NCI-H345 (cell line): ENCODE measurements at regions not wholly inside any gene's neighbourhood (a gene's known extent, or its start where the extent isn't known, plus 50 kb on each side); places are given as distances from the start of the nearest gene placed in this dataset.
"Not testable (repeated sequence)": the region's sequence is repeated elsewhere in the genome, so short reads cannot be mapped to it uniquely, and the experiment has no call there.

Experiments used
- DNase-seq: peaks from one replicate; lab custom pipeline; 2025; lab: John Stamatoyannopoulos, UW

DNA sequence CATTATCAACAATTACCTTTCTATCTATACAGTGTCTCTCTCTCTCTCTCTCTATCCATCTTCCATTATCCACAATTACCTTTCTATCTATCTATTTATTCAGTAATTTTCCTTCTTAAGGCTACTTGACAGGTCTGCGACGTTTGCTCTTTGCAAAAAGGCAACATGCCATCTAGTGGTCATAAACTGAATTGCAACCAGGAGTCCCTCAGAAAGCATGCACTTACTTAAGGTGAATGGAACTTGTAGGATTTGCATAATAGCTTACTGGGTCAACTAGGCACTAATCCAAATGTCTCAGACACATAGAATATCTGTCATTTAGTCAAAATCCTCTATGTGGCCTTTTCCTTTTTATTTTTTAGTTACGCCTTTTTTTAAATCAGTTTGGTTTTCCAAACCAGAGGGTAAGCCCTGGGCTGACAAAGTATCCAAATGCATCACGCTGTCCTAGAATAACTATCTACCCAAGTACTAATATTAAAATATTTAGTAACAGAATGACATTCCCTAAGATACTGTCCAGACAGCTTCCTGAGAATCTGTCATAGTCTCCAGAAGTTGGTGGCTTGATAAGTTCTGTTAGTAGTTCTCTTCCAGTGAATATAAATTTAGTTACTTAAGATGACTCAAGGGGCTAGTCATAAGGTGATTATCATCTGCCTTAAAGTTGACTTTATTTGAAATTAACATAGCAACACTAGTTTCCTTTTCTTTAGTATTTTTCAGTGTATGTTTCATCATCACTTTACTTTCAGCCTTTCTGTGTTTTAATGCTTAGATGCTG lies 208.3 kb downstream of the PPP1R3A start:
- DNase-seq: peak; percentile 81

DNA sequence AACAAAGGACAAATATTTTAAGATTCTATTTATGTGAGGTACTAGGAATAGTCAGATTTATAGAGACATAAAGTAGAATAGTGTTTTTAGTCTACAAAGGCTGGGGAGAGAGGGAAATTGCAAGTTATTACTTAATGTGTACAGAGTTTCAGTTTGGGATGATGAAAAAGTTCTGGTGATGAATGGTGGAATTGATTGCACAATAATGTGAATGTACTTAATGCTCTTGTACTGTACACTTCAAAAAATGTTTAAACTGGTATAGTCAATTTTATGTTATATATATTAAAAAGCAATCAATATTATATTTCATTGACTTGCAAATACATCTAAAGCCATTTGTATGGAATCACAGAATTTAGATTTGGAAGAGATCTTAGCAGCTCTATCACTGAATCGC lies 213.4 kb downstream of the PPP1R3A start:
- DNase-seq: no peak

DNA sequence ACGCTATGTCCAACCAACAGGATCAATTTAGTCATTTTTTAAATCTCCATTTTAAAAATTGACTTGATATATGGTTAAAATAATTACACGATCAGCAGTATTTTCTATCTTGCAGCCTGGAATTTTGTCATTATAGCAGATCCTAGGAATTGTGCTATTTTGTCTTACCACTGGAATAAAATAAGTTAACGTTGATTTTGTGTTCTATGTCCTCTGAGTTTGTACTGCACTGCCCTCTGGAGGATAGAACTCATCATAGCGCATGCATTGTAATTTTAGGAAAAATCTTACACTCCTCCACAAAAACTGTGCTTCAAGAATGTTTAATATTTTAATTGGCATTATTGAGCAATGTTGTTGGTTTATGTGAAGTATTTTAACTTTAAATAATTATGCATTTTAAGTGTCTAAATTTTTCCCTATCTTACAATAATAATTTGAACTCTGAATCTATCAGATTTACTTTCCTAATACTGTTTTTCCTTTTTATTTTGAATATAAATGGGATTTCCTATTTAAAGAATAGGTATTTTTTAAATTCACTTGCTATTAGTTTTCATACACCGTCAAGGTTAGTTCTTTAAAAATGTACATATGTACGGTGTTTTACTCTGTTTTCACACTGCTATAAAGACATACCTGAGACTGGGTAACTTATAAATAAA lies 220.1 kb downstream of the PPP1R3A start:
- DNase-seq: peak; percentile 19

DNA sequence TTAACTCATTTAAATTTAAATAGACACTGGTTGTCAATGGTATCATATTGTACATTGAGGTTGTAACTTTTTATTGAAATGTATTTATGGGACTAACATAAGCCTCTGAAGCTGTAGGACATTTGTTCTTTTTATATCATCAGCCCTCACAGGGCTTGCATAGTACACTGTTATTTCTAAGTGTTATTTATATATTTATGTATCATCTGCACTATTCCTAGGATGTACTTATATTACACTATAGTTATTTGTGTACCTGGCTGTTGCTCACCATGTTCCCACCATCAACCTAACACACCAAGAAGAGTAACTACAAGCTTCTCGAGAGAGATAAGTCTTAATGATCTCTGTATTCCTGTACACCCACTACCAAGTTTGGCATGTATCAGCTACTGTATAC lies 224.7 kb downstream of the PPP1R3A start:
- no peak for DNase-seq

DNA sequence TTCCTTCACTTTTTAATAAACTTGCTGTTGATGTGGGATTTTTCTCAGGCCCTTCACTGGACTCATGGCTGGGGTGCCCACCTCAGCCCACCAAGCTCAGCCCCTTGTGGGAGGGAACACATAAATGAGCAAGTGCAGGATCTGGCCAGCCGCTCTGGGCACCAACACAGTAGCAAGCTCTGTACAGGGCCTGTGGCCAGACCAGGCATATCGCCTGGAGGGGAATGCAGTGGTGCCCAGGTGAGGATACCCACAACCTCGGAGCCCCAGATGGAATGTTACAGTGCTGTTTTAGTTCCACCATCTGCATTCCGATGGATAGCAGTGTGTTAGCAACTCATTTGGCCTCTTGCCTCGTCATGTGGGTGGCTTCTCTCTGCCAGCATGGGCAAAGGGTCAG lies 234.6 kb downstream of the PPP1R3A start:
- no peak for DNase-seq

DNA sequence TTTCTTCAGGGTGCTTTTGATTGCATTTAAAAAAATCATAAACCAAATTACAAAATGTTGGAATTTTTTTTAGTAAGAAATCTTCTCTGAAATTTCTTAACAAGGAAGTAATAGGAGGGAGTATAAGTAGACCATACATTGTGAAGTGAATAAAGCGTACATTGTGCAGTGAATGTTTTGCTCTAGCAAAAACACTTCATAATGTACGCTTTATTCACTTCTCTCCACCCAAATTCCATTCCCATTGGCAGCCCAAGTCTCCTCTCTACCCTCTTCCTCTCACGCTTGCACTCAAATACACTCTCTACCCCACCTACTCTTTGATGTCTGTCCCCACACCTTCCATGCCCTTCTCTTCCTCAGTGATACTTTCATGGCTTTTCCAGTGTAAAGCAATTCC lies 241.0 kb downstream of the PPP1R3A start:
- no peak for DNase-seq

DNA sequence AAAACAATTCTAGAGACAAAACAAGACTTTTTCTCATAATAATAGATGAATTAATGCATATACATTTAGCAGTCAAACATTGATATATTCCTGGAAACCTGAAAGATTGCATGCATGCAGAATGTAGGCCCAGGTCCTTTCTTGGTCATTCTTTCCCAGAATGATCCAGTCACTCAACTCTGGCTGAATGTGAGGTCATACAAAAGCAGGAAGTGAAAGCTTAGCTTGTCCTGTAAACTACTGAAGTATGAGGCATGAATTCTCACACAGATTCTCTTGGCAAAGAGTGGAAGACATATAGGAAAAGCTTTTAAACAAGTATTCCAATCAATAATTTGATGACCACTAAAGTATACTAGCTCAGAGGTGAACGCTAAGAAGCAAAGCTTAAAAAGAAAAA lies 253.9 kb downstream of the PPP1R3A start:
- no peak for DNase-seq

DNA sequence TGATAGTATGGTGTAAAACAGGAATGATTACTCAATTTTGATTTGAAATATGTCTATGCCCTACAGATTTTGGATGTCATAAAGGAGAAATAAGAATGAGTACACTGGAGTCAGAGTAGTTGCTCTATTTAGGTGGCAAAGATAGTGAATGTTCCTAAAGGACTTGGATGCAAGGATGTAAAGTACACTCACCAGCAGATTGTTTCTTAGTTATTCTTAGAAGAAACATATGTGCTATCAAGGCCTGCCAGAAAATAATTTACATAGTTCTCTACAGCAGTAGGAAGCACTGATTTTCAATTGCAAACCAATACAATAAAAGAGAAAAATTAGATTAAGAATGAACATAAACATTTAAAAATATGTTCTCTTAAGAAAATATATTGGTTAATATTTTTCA lies 259.4 kb downstream of the PPP1R3A start:
- no peak for DNase-seq

DNA sequence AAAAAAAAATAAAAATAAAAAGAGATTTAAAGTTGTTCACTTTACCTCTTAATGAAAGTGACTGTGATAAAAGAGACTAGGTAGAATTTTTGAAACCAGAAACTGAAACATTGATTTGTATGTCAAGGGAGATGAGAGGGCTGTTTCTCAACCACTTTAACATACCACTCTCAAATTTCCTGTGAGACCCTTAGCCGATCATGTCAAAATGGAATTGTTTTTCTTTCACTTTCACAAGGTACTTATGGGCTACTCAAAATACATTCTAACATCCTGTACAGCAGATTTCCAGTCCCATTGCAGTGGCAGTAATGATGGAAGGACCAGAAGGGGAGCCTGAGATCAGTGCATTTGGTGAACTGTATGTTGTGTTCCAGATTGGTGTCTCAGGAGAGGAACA lies 261.2 kb downstream of the PPP1R3A start:
- DNase-seq: no peak

DNA sequence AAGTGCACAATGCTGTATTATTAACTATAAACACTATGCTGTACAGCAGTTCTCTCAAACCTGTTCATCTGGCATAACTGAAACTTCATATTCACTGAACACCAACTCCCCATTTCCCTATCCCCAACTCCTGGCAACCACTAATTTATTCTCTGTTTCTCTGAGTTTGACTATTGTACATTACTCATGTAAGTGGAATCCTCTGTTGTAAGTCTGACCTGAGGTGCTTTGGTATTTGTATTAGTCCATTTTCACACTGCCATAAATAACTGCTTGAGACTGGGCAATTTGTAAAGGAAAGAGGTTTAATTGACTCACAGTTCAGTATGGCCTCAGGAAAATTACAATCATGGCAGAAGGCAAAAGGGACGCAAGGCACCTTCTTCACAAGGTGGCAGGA lies 266.3 kb downstream of the PPP1R3A start:
- no peak for DNase-seq

DNA sequence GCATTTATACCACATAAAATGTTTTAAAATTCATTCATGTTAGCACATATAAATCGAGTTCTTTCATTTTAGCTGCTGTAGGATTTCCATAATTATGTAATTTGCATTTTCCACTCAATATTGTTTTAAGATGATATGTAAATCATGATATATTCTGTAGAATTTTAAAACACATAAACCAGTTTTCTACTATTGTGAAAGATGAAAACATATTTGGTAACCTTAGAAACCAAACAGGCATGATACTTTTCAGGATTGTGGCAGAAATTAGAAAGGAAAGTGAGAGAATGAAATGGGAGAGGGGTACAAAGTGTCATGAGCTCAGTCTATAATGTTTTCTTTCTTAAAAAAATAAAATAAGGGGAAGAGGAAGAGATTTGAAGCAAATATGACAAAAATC lies 269.3 kb downstream of the PPP1R3A start:
- no peak for DNase-seq

DNA sequence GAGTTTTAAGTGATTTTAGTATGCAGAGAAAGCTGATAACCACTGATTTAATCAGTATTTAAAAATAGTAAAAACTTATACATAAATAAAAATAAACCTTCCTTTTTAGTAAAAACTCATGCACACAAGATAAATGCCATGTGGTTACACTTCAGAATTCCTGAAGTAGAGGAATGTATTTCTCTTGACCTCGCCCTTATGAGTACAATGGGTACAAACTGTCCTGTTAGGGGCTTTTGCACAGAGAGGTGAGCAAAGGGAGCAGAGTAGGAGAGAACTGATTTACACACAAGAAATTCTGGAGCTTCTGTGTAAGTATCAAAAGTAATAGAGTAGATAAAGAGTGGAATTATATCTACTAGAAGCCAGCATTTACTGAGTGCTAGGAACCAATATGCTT lies 279.6 kb downstream of the PPP1R3A start:
- DNase-seq: no peak

DNA sequence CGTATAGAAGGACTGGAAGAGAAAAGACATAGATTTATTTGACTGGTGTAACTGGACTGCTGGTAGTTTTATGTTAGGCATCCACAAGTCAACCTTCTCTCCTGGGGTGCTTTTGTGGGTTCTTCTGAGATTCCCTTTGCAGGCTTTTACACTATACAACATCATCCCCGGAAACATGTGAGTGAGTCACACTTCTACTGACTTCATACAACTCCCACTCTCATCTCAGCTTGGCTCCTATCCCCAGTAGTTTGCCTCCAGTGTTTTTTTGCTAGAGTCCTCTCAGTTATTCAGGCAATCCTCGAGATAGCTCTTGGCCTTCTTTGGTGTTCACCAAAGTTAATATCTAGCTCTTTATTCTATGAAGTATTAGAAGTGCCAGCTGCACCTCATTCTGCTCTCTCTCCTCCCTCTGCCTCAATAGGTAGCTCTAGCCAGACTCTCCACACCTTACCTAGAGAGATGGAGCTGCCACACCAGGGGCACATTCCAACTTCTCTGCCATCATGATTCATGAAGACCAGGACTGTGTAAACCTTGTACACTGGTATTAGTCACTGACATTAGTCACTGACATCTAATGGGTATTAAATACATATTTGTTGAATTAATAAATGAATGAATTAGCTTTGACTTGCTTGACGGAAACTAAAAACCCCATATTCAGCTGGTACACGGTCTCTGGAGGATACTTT lies 281.9 kb downstream of the PPP1R3A start:
- no peak for DNase-seq

DNA sequence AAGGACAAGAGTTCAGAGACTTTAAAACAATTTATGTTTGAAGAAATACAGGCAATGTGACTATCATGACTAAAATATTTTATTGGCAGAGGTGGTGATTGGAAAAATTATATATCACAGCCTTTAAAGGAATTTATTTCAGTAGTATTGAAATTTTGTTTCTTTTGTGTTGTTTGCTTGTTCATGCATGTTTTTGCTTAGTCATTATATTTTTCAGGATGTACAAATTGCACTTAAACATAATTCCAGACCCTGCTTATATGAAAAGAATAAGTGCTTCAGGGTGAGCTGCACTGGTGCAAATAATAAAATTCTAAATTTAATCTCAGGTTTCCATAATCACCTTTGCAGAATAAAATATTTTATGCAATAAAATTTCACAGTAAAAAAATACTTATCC lies 283.3 kb downstream of the PPP1R3A start:
- no peak for DNase-seq

DNA sequence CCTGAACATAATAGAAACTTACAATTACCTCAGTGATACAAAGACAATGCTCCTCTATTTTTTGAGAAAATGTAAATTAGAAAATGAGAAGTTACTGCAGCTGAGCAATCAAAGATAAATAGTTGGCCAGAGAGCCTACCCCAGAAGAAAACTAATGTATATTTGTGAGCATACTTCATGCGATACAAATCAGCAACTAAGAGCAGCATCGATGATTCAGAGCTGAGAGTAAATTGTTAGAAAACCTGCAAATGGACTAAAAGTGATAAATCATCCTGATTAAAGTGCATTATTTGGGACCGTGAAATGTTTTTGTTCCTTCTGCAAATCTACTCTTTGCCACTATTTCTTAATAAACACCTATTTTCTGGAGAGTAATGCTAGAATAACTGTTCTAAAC lies 285.7 kb downstream of the PPP1R3A start:
- DNase-seq: no peak

DNA sequence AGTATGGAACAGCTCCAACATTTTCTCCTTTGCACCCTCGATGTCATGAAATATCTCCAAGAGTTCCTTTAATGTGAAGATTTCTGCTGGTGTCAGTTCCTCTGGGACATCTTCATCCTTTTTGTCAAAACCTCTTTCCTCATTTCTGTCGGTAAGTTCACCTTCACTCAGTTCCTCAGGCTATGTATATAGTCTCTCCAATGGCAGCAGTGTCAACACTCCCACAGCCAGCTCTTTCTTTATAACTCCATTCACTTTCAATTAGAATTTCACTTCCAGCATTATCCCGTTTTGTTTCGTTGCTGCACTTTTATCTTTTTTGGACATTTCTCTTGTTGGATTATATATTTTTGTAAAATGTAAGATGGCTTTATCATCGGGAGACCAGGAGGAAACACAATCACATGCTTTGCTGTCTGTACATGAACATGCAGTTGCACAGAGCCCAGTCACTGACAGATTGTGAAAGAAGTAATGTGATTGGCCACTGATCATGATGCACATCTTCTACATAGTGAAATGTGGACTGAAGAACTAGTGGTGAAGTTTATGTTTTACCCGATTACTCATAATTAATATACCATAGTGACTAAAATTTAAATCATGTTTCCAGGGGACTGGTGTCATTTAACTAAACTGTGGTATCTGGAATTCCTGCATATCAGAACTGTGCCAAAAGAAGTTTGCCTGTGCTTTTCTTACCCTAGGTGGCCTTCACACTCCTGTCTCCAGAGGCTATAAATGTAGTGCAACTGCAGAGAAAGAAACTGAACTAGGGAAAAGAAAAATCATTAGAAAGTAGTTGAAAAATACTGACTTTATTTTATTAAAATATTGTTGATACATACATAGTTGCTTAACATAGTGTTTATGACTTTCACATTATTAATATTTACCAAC lies 289.6 kb downstream of the PPP1R3A start:
- DNase-seq: no peak

DNA sequence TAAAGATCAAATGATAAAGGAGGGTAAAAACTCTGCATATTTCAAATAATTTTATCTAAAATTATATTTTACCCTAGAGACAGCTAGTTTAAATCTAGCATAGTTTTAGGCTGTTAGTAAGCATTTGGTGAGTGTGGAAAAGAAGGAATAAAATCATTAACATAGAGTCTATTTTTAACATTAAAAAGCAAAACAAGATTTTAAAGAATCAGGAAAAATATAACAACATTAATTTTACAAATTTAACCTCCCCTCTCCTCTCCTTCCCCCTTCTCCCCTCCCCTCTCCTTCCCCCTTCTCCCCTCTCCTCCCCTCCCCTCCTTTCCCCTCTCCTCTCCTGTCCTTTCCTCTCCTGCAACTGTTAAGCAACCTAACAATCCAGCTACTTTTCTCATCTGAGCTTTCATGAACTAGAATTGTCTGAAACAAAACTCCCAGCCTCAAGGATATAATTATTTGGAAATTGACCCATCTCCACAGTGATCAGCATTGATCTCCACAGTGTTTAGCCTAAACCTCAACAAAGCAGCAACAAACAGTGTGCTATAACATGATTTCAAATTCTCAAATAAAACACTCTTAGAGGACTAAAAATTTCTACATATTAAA lies 293.2 kb downstream of the PPP1R3A start:
- no peak for DNase-seq

DNA sequence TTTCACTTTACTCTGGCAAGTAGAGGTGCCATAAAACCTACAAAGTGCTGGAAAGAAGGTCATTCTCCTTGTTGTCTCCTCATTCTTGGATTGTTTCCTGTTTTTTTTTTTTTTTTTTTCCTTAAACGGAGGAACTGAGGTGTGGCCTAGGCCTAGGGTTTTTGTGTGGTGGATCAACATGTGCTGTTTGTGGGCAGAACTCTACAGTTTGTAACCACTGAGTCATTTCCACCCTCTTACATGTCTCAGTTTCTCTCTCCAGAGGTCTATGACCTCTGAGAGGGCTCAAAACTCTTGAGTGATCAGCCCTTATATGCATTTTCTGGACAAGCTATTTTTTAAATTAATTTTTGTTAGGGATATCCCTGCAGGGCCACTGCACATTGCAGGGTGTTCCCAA lies 296.0 kb downstream of the PPP1R3A start:
- DNase-seq: no peak

DNA sequence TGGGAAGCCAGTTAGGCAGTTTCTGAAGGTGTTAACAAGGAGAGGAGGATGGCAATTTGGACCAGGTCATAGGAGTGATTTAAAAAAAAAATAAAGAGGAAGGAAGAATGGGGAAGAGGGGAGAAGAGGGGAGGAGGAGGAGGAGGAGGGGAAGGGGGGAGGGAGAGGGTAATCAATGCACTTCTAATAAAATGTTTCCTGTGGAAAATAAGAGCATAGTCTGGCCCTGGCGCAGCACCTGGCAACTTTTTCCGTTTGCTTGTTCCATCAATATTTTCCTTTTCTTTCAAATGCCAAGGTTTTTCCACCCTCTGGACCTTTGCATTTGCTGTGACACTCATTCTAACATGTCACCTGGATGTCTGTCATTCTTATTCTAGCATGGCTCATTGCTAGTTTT lies 308.2 kb downstream of the PPP1R3A start:
- DNase-seq: no peak

DNA sequence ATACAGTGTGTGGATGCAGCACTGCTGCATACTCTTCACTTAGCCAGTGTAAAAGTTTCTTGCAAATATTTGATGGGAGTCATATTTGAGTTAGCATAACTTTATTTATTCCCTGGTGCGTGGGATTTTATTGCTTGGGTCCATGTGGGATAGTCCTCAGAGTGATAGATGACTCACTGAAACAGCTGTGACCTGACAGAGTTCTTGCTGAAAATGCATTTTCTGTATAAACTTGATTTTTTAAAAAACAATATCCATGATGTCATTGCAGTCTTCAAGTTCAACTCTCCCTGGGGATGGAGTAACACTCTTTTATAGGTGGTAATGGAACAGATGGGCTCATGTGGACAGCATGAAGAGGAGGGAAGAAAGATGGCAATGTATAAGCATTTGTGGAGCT lies 310.0 kb downstream of the PPP1R3A start:
- no peak for DNase-seq

DNA sequence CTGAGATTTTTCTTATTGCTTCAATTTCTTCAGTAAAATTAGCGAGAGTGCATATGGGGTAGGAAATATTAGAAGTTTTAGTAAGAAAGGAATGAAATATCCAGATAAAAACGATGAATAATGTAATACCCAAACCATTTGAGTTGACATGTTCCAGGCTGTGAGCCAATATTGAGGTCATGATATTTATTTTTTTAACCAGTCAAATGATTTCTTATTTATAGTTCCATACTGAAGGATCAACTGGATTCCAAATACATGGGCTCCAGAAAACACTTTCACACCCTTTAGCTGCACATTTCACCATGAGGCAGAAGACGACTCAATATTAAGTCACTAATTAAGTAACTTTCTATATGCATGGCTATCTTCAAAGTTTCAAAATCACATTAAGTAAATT lies 312.5 kb downstream of the PPP1R3A start:
- DNase-seq: no peak

DNA sequence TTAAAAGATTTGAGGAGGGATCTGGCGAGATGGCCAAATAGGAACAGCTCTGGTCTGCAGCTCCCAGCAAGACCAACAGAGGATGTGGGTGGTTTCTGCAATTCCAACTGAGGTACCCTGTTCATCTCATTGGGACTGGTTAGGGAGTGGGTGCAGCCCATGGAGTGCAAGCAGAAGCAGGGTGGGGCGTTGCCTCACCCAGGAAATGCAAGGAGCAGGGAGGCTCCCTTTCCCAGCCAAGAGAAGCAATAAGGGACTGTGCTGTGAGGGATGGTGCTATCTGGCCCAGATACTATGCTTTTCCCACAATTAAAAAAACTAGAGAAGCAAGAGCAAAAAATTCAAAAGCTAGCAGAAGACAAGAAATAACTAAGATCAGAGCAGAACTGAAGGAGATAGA lies 318.4 kb downstream of the PPP1R3A start:
- DNase-seq: not testable (repeated sequence)
